AG08395 (cell line): ENCODE measurements at regions not wholly inside any gene's neighbourhood (a gene's known extent, or its start where the extent isn't known, plus 50 kb on each side); places are given as distances from the start of the nearest gene placed in this dataset.

ENCODE experiments used
- DNase-seq: peaks from one replicate; pipeline ENCODE4 v3.0.0; 2012; ENCODE audit warnings: mixed read lengths, low spot score

- DNase-seq, result peak; percentile 68
Measured at GRCh38 chr1:209335178-209335577, 248.3 kb upstream of the CAMK1G start.

GRCh38 chr1:209341146-209341545 is 242.4 kb upstream of the CAMK1G start:
- no peak for DNase-seq

DNA sequence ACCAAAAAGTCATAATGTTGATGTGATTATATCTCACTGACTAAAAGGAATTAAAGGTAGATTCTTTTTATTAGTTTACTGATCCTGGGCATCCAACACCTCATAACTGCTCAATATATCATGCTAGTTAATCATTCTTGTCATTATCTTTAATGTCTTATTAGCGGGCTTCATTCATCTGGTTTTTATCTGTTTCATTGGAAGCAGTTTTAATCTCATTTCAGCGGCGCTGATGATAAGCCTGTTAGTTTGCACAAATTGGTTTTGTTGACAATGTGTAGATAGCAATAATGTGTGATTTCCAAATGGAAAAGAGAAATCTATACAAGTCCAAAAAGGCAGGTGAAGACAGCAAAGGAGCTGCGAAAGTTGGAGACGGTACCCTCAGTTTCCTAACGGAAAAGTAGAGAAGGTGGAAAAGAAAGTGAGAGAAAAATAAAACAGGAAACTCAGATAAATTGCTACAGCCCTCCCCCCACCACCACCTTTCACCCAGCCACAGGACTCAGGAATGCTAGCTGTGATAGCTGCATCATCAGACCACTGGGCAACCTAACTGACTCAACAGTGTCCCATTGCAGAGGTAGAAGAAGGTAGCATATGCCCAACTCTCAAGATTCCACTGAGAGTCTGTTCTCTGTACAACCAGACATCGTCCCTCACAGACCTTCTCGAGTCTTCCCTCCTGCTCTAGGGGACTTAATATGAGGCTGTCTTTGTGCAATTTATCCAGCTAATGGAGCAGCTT is 241.7 kb upstream of the CAMK1G start:
- no peak for DNase-seq

DNA sequence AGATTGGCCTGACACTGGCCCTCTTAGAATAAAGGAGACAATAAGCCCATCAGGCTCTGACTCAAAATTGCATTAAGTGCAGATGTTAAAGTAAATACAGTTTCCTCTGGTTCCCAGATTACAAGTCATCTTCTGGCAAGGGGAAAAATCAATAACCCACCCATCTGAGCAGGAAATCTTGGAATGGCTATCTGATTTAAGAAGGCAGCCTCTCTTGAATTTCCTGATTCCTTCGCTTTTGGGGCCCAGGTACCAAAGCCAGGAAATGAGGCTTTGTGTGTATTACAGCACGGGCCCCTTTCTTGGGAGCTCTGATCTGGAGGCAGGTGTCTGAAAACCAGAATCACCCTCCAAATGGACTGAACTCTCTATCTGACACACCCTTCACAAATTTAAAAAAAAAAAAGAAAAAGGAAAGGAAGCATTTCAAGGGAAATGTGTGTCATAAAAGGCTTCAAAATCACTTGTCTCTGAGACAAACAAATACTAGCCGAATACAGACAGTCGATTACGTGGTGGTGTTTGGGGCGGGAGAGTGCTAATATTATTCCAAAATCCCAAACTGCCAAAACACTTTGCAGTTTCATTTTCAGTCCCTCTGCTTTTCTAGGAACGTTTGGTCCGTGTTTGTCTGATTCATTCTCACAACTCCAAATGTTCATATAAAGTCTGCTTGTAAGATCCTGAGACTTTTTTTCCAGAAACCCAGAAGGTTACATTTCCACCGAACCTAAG is 240.9 kb upstream of the CAMK1G start:
- no peak for DNase-seq

DNA sequence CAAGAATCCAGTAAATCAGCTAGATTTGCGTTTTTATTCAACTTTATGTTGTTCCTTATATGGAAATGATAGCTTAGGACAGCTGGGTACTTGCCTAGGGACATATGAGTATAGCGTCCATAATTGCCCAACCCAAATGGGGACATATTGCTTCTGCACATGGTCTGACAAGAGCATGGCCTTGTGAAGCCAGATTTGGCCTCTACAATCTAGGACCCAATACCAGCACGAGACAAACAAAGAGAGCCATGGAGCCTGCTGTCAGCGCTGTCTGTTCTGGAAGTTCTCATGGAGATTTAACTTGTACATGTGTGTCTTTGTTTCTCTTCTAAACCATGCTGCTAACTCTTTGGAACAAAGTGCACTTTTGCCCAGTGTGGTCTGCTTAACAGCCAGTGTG is 240.0 kb upstream of the CAMK1G start:
- DNase-seq, result no peak

GRCh38 chr1:209344156-209344555 is 239.4 kb upstream of the CAMK1G start:
- DNase-seq, result no peak

DNA sequence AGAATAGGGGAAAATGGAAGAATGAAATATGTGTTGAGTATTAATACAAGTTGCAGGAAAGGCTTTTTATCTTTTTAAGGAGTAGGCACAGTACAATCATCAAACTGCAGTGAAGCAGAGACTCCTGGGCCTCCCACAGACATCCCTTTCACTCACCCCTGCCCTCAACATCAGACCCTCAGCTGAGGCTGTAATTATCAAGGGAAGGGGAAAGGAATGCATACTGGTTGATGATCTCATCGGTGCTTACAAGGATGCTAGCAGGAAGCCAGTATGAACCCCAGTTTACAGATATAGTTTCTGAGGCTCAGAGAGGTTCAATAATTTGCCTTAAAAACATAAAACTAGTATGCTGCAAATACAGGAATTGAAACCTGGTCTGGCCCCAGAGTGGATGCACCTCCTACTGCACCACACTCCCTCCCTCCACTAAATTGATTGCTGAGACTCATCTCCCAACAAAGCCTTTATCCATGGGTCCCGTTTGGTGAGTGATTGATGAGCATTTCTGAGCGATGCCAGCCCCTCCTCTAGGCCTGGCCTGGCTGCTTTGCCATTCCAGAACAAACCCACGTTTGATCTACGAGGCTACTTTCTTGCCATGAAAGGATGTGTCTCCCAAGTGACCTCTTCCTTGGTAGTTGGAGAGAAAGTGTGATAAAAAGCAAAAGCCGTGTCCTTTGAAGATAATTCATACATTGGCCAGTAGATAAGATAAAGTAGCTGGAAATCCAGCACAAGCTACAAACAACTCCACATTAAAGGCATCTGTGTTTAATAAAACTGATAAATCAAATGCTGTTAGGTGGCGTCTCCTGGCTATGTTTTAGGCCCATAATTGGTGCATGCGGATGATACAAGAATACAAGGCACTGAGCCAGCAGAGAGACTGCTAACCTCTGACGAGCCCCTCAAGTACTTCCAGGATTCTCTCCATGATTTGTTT is 233.9 kb upstream of the CAMK1G start:
- DNase-seq, result peak; percentile 30

GRCh38 chr1:209353053-209353452 is 230.5 kb upstream of the CAMK1G start:
- no peak for DNase-seq

- DNase-seq, result peak; percentile 87
Measured at GRCh38 chr1:209354111-209354839, 229.2 kb upstream of the CAMK1G start.

DNA sequence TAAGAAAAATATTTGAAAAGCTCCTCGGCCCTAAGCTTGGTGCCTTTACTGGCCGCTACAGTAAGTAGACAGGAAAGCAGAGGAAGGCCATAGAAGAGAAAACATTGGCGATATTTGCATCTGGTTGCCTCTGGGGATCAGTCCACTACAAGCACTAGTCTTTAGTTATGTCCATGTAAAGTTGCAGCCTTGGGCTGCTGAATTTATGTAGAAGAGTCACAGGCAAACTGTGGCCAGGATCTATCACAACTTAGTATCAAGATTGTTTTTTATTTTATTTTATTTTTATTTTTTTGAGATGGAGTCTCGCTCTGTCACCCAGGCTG is 228.7 kb upstream of the CAMK1G start:
- no peak for DNase-seq

- no peak for DNase-seq
Measured at GRCh38 chr1:209355415-209355814, 228.1 kb upstream of the CAMK1G start.

GRCh38 chr1:209356976-209357377 is 226.5 kb upstream of the CAMK1G start:
- no peak for DNase-seq

GRCh38 chr1:209363112-209363511 is 220.4 kb upstream of the CAMK1G start:
- no peak for DNase-seq

DNA sequence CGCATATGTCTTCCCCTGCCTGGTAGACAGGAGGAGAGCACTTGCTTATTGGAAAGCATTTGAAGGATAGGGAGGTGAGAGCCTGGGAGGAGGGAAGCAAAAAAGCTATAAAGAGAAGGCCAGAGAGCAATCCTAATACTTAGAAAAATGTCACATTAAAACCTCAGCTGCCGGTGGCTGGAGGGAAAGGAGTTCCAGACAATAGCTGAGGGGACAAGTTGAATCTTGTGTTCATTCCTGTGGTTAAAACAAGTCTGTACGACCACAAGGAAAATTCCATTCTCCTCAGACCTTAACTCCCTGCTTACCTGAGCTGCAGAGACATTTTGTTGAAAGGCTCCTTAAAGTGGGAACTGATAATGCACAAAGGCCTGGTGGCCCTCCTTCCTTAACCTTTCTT is 218.8 kb upstream of the CAMK1G start:
- no peak for DNase-seq

DNA sequence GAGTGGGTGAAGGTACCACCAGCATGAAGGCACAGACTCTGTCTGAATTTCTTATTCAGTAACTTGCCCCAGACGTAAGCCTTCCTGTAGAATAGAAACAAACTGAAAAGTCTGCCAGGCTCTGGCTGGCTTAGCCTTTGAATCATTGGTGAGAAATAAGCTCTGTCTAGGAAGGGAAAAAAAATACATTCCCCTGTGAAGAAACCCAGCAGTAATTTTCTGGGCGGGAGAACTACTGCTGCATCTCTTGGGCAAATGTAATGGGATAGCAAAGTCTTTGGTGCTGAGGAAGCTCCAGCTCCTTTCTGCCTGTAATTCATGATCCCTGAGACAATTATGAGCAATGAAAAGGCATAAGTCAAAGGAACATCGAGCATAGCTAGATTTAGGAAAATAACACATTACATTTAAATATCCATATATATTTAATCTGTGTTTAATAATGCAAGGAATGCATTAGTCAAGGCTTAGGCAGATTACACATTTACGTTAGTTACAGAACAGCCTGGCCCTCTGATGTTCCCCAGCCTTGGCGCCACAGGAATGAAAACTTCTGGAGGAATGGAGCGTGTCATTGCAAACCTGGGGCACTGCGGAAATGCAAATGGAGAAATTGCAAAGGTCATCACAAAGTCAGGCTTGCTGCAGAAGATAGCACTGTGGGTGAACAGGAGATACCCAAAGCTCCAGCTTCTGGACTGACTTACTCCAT is 216.3 kb upstream of the CAMK1G start:
- no peak for DNase-seq

GRCh38 chr1:209368864-209369598 is 214.5 kb upstream of the CAMK1G start:
- peak; percentile 68 for DNase-seq

- DNase-seq, result no peak
Measured at GRCh38 chr1:209370241-209370995, 213.1 kb upstream of the CAMK1G start.

GRCh38 chr1:209375097-209375496 is 208.4 kb upstream of the CAMK1G start:
- no peak for DNase-seq

- no peak for DNase-seq
Measured at GRCh38 chr1:209375671-209376365, 207.7 kb upstream of the CAMK1G start.
